ENCODE measurements at regions not wholly inside any gene's neighbourhood (a gene's known extent, or its start where the extent isn't known, plus 50 kb on each side); places are given as distances from the start of the nearest gene placed in this dataset.

DNA sequence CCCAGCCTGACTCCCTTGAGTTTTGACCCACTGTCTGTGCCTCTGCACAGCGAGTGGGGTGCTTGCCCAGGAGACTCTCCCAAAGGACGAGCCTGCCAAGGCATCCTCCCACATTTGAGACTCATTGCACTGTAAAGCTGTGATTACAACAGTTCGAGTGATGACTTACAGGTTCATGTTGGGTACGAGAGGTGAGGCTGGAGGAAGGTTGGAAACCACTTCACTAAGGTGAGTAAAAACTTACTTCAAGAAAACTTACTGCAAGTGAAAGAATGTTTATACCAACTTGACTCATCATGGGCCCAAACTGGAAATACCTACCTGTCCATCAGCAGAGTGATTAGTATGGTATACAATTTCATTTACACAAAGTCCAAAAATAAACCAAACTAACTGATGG lies 360.1 kb upstream of the CDH11 start:
- no peak overlapping the region for H3K4me3 ChIP-seq
- H3K36me3 ChIP-seq: no peaks in the 10 kb centered on the region
- no peak for DNase-seq (ENCODE audit: low spot score in 2 of 2)
- no peak overlapping the region for H3K27ac ChIP-seq
- no peaks in the 10 kb centered on the region for H3K27me3 ChIP-seq
- intact Hi-C loops (cut with DNase I; ENCODE audit: low total_unique reads): no loop called here
- no peaks in the 10 kb centered on the region for H3K9me3 ChIP-seq
- H3K4me1 ChIP-seq: no peaks in the 10 kb centered on the region
- no peak for TF ChIP-seq CTCF (IDR thresholded peaks at IDR 0.05)
- TF ChIP-seq POLR2A (IDR thresholded peaks at IDR 0.05): no peak
- TF ChIP-seq POLR2AphosphoS5 (IDR thresholded peaks at IDR 0.05): no peak

DNA sequence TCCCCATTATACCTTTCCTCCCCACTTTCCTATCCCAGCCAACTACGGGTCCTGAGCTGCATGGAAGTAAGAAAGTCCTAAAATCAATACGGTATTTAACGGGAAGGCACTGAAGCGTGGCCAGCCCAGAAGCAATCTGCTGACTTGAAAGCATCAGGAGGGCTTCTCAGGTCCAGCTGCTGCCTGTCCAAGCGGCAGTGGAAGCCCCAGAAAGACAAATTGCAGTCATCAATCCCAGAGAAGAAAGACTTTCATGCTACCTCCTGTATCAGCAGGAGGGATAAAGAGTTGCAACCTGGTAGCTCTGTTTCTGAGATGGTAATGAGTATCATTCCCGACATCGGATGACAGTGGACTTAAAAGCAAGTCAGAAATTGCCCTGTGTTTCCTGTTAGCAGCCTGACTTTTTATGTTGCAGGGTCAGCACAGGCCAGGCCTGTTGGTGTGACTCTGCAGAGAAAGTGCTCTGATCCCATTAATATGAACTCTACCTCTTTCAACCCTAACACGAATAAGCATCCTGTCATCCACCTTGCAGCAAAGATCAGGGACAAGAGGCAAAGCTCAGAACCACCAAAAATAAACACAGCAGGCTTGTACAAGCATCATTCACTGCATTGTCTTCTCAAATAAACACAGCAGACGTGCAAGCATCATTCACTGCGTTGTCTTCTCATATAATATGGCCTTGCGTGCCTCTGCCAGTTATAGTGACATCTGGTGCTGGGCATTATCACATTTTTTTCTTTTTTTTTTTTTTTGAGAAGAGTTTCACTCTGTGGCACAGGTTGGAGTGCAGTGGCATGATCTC lies 358.6 kb upstream of the CDH11 start:
- H3K4me3 ChIP-seq: no peak overlapping the region
- TF ChIP-seq CTCF (IDR thresholded peaks at IDR 0.05) (no peak), POLR2A (IDR thresholded peaks at IDR 0.05) (no peak), POLR2AphosphoS5 (IDR thresholded peaks at IDR 0.05) (no peak)
- no peaks in the 10 kb centered on the region for H3K9me3 ChIP-seq
- no peaks in the 10 kb centered on the region for H3K4me1 ChIP-seq
- H3K27me3 ChIP-seq: no peaks in the 10 kb centered on the region
- no peak for DNase-seq (ENCODE audit: low spot score in 2 of 2)
- no peak overlapping the region for H3K27ac ChIP-seq
- H3K36me3 ChIP-seq: no peaks in the 10 kb centered on the region
- intact Hi-C loops (cut with DNase I; ENCODE audit: low total_unique reads): no loop called here

DNA sequence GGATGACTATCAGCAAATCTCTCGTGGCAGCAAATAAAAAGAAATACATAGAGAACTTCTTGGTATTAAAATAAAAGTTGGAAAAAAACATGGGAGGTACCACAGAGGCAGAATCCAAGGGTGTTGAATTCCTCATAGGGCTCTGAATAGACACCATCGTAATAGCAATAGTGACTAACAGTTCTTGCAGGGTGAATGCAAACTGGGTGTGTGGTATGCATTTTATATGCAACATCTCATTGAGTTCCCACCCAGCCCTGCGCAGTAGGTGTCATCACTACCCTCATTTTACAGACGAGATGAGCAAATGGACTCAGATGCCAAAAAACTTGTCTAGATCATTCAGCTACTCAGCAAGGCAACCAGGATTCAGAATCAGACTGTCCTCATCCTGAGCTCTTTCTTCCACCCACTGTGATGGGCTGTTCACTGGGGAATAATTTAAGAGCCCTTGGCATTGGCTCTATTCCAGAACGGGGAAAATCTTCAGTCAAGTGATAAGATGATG lies 354.6 kb upstream of the CDH11 start:
- intact Hi-C loops (cut with DNase I; ENCODE audit: low total_unique reads): no loop called here

DNA sequence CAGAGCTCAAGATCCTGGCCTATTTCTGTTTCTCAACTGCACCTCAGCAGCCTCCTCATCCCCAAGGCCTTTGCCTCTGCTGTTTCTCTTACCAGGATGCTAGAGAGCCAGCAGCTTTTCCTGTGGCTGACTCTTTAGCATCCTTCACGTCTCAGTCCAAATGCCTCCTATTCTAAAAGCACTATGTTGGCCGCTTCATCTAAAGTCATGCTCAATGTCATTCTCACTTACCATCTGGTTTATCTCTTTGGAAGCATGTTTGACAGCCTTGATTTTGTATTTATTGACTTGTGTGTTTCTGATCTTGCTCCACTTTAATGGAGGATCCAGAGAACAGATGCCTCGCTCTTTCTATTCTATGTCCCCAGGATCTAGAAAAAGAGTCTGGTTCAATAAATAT lies 351.8 kb upstream of the CDH11 start:
- H3K27ac ChIP-seq: no peak overlapping the region
- no peak overlapping the region for H3K4me3 ChIP-seq
- no peaks in the 10 kb centered on the region for H3K4me1 ChIP-seq
- no peaks in the 10 kb centered on the region for H3K27me3 ChIP-seq
- TF ChIP-seq POLR2A (IDR thresholded peaks at IDR 0.05): no peak
- no peak for TF ChIP-seq CTCF (IDR thresholded peaks at IDR 0.05)
- no peak for TF ChIP-seq POLR2AphosphoS5 (IDR thresholded peaks at IDR 0.05)
- H3K36me3 ChIP-seq: no peaks in the 10 kb centered on the region
- intact Hi-C loops (cut with DNase I; ENCODE audit: low total_unique reads): no loop called here
- H3K9me3 ChIP-seq: no peaks in the 10 kb centered on the region
- DNase-seq (ENCODE audit: low spot score in 2 of 2): no peak

More for the DNA sequence above, 354.6 kb upstream of the CDH11 start:
- no peaks in the 10 kb centered on the region for H3K27me3 ChIP-seq
- DNase-seq (ENCODE audit: low spot score in 2 of 2): no peak
- no peaks in the 10 kb centered on the region for H3K9me3 ChIP-seq
- no peak overlapping the region for H3K4me3 ChIP-seq
- no peaks in the 10 kb centered on the region for H3K36me3 ChIP-seq
- H3K27ac ChIP-seq: no peak overlapping the region
- TF ChIP-seq POLR2A (IDR thresholded peaks at IDR 0.05) (no peak), CTCF (IDR thresholded peaks at IDR 0.05) (no peak), POLR2AphosphoS5 (IDR thresholded peaks at IDR 0.05) (no peak)
- no peaks in the 10 kb centered on the region for H3K4me1 ChIP-seq

GRCh38 chr16:65469116-65469515 lies 347.3 kb upstream of the CDH11 start:
- no peaks in the 10 kb centered on the region for H3K9me3 ChIP-seq
- no peak overlapping the region for H3K4me3 ChIP-seq
- intact Hi-C loops (cut with DNase I; ENCODE audit: low total_unique reads): no loop called here
- H3K4me1 ChIP-seq: no peaks in the 10 kb centered on the region
- H3K27me3 ChIP-seq: no peaks in the 10 kb centered on the region
- DNase-seq (ENCODE audit: low spot score in 2 of 2): no peak
- H3K36me3 ChIP-seq: no peaks in the 10 kb centered on the region
- no peak overlapping the region for H3K27ac ChIP-seq
- TF ChIP-seq CTCF (IDR thresholded peaks at IDR 0.05) (no peak), POLR2A (IDR thresholded peaks at IDR 0.05) (no peak), POLR2AphosphoS5 (IDR thresholded peaks at IDR 0.05) (no peak)

All from breast epithelium (tissue), 4 donors.